CD4-positive, CD25-positive, alpha-beta regulatory T cell (primary cell): ENCODE measurements at regions not wholly inside any gene's neighbourhood (a gene's known extent, or its start where the extent isn't known, plus 50 kb on each side); places are given as distances from the start of the nearest gene placed in this dataset.

Experiments
- ATAC-seq, 2 donors: fragments of 150-1000 bp; cut with Tn5 transposase; one replicate each; pipeline ENCODE4 v1.10.0; 2021; ENCODE audit warnings: low read depth in 2 of 2, moderate number of reproducible peaks in 2 of 2, moderate library complexity in 1 of 2
- DNase-seq, 3 donors: peaks; one replicate each; pipeline versions ENCODE4 v3.0.0 to v3.0.0-alpha.2; 2012 to 2022; ENCODE audit warnings: mixed read lengths in 1 of 3
- H3K27ac ChIP-seq: one replicate; pipeline ENCODE4 v1.7.0; 2013; ENCODE audit warnings: mild to moderate bottlenecking, low read length; ENCODE audit not compliant: insufficient read depth, poor library complexity, severe bottlenecking
- H3K27me3 ChIP-seq: one replicate; pipeline ENCODE4 v1.7.0; 2013; ENCODE audit warnings: low read length; ENCODE audit not compliant: control insufficient read depth, insufficient read depth
- H3K36me3 ChIP-seq: one replicate; pipeline ENCODE4 v1.7.0; 2013; ENCODE audit warnings: mild to moderate bottlenecking, low read length, moderate library complexity; ENCODE audit not compliant: control insufficient read depth, insufficient read depth
- H3K4me1 ChIP-seq: 2 replicates; pipeline ENCODE4 v1.7.0; 2013; ENCODE audit warnings: mild to moderate bottlenecking, low read length; ENCODE audit not compliant: insufficient read depth, control insufficient read depth, poor library complexity, severe bottlenecking
- H3K4me3 ChIP-seq: one replicate; pipeline ENCODE4 v1.7.0; 2013; ENCODE audit warnings: low read depth, mild to moderate bottlenecking, low read length, moderate library complexity
- H3K9me3 ChIP-seq, 2 experiments: 1 replicate in 1 of 2; 2 replicates in 1 of 2; pipeline ENCODE4 v1.7.0; 2013; ENCODE audit warnings: low read length in 2 of 2, mild to moderate bottlenecking in 1 of 2, moderate library complexity in 1 of 2; ENCODE audit not compliant: control insufficient read depth in 2 of 2
- H3K27ac Mint-ChIP-seq, 3 donors: one replicate each; pipeline ENCODE4 v1.8.0; 2020 to 2022; ENCODE audit warnings: mild to moderate bottlenecking in 3 of 3, mixed read lengths in 3 of 3, moderate library complexity in 2 of 3
- H3K27me3 Mint-ChIP-seq: one replicate; pipeline ENCODE4 v1.8.0; 2022; ENCODE audit warnings: mild to moderate bottlenecking, mixed read lengths
- H3K36me3 Mint-ChIP-seq: one replicate; pipeline ENCODE4 v1.8.0; 2020; ENCODE audit warnings: mixed read lengths
- H3K4me1 Mint-ChIP-seq, 4 donors: one replicate each; pipeline ENCODE4 v1.8.0; 2020 to 2022; ENCODE audit warnings: mixed read lengths in 4 of 4, mild to moderate bottlenecking in 1 of 4
- H3K4me3 Mint-ChIP-seq, 4 donors: one replicate each; pipeline ENCODE4 v1.8.0; 2020 to 2022; ENCODE audit warnings: mild to moderate bottlenecking in 4 of 4, mixed read lengths in 4 of 4, moderate library complexity in 3 of 4
- H3K9me3 Mint-ChIP-seq, 7 donors: one replicate each; pipeline ENCODE4 v1.8.0; 2020 to 2022; ENCODE audit warnings: mixed read lengths in 7 of 7, mild to moderate bottlenecking in 3 of 7, moderate library complexity in 2 of 7

DNA sequence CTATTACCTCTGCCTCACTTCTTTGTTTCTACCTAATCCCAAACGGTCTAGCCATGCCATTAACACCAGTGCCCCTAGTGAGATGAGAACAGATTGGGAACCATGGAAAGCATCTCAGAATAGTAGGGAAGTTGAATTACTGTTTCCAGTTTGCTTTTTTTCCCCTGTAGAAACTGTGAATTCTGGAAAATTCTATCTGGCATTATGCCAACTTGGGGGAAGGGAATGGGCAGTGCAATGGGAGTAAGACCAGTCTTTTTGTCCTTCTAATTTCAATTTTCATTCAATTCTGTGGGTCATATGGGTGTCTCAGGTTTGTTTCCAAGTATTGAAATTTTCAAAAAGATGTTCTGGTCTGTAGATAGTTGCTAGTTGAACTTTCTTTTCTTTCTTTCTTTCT, 1666.1 kb downstream of the SLITRK1 start:
- H3K27ac Mint-ChIP-seq, result no peak overlapping the region
- ATAC-seq (no peak), DNase-seq (no peak)
- Histone ChIP-seq H3K27me3 (no peaks in the 10 kb centered on the region), H3K9me3 (peaks cover 0 to 5% of the 10 kb centered on the region in 2 experiments), H3K36me3 (no peaks in the 10 kb centered on the region), H3K4me1 (no peaks in the 10 kb centered on the region), H3K27ac (no peak overlapping the region), H3K4me3 (no peak overlapping the region)
- H3K4me3 Mint-ChIP-seq, result no peak overlapping the region
- no peaks in the 10 kb centered on the region for H3K36me3 Mint-ChIP-seq
- H3K9me3 Mint-ChIP-seq, result peaks cover 2 to 23% (median 11%) of the 10 kb centered on the region in 7 donors
- no peaks in the 10 kb centered on the region for H3K4me1 Mint-ChIP-seq
- H3K27me3 Mint-ChIP-seq, result no peaks in the 10 kb centered on the region

DNA sequence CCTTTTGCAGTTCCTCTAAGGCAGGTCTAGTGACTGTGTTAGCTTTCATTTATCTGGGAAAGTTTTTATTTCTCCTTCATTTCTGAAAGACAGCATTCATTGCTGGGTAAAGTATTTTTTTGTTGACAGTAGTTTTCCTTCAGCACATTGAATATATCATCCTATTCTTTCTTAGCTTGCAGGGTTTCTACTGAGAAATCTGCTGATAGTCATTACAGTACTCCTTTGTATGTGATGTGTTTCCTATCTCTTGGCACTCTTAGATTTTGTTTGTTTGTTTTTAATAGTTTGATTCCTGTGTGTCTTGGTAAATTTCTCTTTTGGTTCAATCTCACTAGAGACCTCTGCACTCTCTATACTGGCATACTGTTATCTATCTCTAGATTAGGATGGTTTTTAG, 1667.9 kb downstream of the SLITRK1 start:
- no peaks in the 10 kb centered on the region for H3K27me3 Mint-ChIP-seq
- no peaks in the 10 kb centered on the region for H3K36me3 Mint-ChIP-seq
- no peak overlapping the region for H3K4me3 Mint-ChIP-seq
- Histone ChIP-seq H3K36me3 (no peaks in the 10 kb centered on the region), H3K9me3 (peaks cover 0 to 8% of the 10 kb centered on the region in 2 experiments), H3K27me3 (no peaks in the 10 kb centered on the region), H3K4me3 (no peak overlapping the region), H3K27ac (no peak overlapping the region), H3K4me1 (no peaks in the 10 kb centered on the region)
- peaks cover 2 to 28% (median 8%) of the 10 kb centered on the region in 7 donors for H3K9me3 Mint-ChIP-seq
- DNase-seq (no peak), ATAC-seq (no peak)
- no peak overlapping the region for H3K27ac Mint-ChIP-seq
- H3K4me1 Mint-ChIP-seq, result no peaks in the 10 kb centered on the region

DNA sequence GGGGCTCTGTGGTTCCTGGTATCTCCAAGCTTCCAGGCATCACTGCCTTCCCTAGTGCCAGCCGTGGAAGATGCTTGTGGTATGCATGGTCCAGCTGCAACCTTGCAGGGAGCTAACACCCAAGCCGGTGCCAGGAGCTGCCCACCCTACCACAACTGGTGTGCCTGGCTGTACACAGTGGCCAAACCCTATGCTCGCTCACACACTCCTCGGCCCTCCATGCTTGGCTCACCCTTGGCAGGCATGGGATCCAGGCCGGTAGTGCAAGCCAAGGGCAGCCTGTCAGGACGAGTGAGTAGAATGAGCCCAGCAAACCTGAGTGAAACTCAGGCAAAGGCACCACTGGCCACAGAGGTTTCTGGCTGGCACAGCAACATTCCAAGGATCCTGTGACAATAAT, 1676.0 kb downstream of the SLITRK1 start:
- Histone ChIP-seq H3K27ac (no peak overlapping the region), H3K4me3 (no peak overlapping the region), H3K4me1 (no peaks in the 10 kb centered on the region), H3K9me3 (peaks cover 0 to 3% of the 10 kb centered on the region in 2 experiments), H3K27me3 (no peaks in the 10 kb centered on the region), H3K36me3 (no peaks in the 10 kb centered on the region)
- no peaks in the 10 kb centered on the region for H3K4me1 Mint-ChIP-seq
- DNase-seq, result no peak
- H3K27me3 Mint-ChIP-seq, result no peaks in the 10 kb centered on the region
- H3K9me3 Mint-ChIP-seq, result peaks cover 0 to 13% (median 7%) of the 10 kb centered on the region in 7 donors
- H3K36me3 Mint-ChIP-seq, result no peaks in the 10 kb centered on the region
- H3K27ac Mint-ChIP-seq, result no peak overlapping the region
- no peak for ATAC-seq
- H3K4me3 Mint-ChIP-seq, result no peak overlapping the region

DNA sequence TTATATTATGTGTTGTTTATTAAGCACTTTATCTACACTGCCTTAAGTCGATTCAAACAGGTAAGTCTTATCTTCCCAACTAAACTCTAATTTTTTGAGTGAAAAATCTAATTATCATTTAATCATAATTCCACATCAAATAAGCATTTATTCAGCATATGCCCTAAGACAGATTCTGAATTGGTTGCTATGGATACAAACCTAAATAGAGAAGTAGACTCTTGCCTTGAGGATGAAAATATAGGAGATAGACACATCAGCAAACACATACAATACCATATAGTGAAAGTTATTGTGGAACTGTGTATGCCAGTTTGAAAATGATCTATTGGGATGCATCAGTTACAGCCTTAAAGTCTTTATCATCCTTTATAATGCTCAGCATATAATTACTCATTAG, 1679.9 kb downstream of the SLITRK1 start:
- H3K9me3 Mint-ChIP-seq, result peaks cover 0 to 24% (median 5%) of the 10 kb centered on the region in 7 donors
- Histone ChIP-seq H3K4me1 (no peaks in the 10 kb centered on the region), H3K36me3 (no peaks in the 10 kb centered on the region), H3K4me3 (no peak overlapping the region), H3K9me3 (no peaks in the 10 kb centered on the region), H3K27ac (no peak overlapping the region), H3K27me3 (no peaks in the 10 kb centered on the region)
- no peaks in the 10 kb centered on the region for H3K27me3 Mint-ChIP-seq
- no peak overlapping the region for H3K4me3 Mint-ChIP-seq
- H3K36me3 Mint-ChIP-seq, result no peaks in the 10 kb centered on the region
- DNase-seq (no peak), ATAC-seq (no peak)
- H3K27ac Mint-ChIP-seq, result no peak overlapping the region
- no peaks in the 10 kb centered on the region for H3K4me1 Mint-ChIP-seq

DNA sequence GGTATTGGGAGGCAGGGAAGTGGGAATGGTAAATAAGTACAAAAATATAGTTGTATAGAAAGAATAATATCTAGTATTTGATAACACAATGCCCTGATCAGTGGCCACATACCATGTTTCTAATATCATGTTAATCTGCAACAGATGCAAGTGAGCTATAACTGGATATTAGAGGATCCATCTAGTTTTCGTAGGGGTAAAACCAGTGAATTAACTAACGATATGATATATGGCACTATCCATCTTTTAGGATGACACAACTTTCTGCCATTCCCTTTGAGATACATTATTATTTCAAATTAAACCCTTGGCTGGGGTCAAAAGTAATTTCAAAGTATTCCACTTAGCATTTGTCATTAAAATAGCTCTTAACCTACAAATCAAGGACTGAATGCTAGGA, 1686.2 kb downstream of the SLITRK1 start:
- Mint-ChIP-seq H3K27me3 (no peaks in the 10 kb centered on the region), H3K36me3 (no peaks in the 10 kb centered on the region), H3K4me3 (no peak overlapping the region), H3K4me1 (no peaks in the 10 kb centered on the region), H3K9me3 (peaks cover 0 to 42% (median 10%) of the 10 kb centered on the region in 7 donors), H3K27ac (no peak overlapping the region)
- Histone ChIP-seq H3K4me3 (no peak overlapping the region), H3K4me1 (no peaks in the 10 kb centered on the region), H3K36me3 (no peaks in the 10 kb centered on the region), H3K9me3 (no peaks in the 10 kb centered on the region), H3K27ac (no peak overlapping the region), H3K27me3 (no peaks in the 10 kb centered on the region)
- no peak for ATAC-seq
- no peak for DNase-seq

DNA sequence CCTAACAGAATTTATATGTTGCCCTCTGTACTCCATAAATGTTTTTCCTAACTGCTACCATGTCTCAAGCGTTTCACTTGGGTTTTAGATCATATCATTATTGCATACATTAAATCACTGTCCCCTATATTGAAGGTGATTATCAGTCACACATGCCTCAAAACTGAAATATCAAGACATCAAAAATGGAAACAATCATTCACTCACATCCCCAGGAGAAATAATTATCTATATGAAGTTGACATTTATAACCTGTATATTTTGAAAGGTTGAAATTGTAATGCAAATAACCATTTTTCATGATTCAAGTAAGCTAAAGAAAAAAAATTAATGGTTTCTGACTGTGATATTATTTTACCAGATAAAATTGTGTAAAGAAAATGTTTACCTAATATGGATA, 1695.0 kb downstream of the SLITRK1 start:
- Histone ChIP-seq H3K27me3 (no peaks in the 10 kb centered on the region), H3K27ac (no peak overlapping the region), H3K4me3 (no peak overlapping the region), H3K9me3 (no peaks in the 10 kb centered on the region), H3K36me3 (no peaks in the 10 kb centered on the region), H3K4me1 (no peaks in the 10 kb centered on the region)
- no peak overlapping the region for H3K27ac Mint-ChIP-seq
- no peak overlapping the region for H3K4me3 Mint-ChIP-seq
- ATAC-seq (no peak), DNase-seq (no peak)
- H3K27me3 Mint-ChIP-seq, result no peaks in the 10 kb centered on the region
- no peaks in the 10 kb centered on the region for H3K4me1 Mint-ChIP-seq
- peaks cover 3 to 34% (median 10%) of the 10 kb centered on the region in 7 donors for H3K9me3 Mint-ChIP-seq
- H3K36me3 Mint-ChIP-seq, result no peaks in the 10 kb centered on the region

DNA sequence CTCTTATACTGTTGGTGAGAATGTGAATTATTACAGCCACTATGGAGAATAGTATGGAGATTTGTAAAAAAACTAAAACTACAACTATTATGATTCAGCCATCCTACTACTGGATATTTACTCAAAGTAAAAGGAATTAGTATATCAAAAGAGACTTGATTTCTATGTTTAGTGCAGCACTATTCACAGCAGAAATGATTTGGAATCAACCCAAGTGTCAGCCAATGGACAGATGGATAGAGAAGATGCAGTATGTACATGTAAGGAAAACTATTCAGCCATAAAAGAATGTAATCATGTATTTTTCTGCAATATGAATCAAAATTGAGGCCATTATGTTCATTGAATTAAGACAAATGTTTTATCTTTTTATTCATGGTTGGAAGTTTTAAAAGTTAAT, 1705.5 kb downstream of the SLITRK1 start:
- no peak overlapping the region for H3K27ac ChIP-seq
- no peak overlapping the region for H3K4me3 ChIP-seq
- no peaks in the 10 kb centered on the region for H3K27me3 ChIP-seq
- H3K4me1 Mint-ChIP-seq, result no peaks in the 10 kb centered on the region
- H3K9me3 Mint-ChIP-seq, result peaks cover 0 to 37% (median 8%) of the 10 kb centered on the region in 7 donors
- no peaks in the 10 kb centered on the region for H3K36me3 ChIP-seq
- H3K27me3 Mint-ChIP-seq, result no peaks in the 10 kb centered on the region
- ATAC-seq (no peak), DNase-seq (no peak)
- no peak overlapping the region for H3K27ac Mint-ChIP-seq
- H3K9me3 ChIP-seq, result no peaks in the 10 kb centered on the region
- no peaks in the 10 kb centered on the region for H3K36me3 Mint-ChIP-seq
- no peak overlapping the region for H3K4me3 Mint-ChIP-seq
- H3K4me1 ChIP-seq, result no peaks in the 10 kb centered on the region

DNA sequence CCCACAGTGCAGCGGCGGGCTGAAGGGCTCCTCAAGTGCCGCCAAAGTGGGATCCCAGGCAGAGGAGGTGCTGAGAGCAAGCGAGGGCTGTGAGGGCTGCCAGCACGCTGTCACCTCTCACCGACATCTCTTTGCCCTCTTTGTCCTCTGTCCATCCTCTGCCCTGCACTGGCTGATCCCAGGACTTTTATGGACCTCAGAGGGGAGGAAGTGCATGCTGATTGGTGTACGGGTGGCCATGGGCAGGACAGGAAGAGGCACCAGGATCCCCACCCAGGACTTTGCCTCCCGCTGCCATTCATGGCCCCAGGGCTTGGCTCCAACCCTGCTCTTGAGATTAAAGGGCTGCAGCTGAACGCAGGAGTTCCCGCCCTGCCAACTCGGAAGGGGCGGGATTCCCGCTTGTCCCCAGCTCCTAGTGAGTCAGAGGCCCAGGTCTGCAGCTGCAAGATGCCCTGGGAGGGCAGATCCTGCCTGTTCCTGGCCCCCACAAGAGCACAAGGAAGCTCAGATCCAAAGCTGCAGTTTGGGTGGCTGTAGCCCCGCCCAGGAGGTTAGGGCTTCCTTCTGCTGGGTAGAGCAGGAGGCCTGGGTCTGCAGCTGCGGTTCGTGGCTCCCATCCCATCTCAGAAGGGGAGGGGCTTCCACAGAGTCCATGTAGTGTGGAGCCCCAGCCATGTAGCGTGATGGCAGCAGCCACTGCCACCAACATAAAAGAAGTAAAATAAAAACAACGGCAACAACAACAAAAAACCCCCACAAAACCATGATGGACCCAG, 1716.7 kb downstream of the SLITRK1 start:
- Mint-ChIP-seq H3K4me1 (no peaks in the 10 kb centered on the region), H3K27me3 (no peaks in the 10 kb centered on the region), H3K36me3 (no peaks in the 10 kb centered on the region), H3K4me3 (no peak overlapping the region), H3K27ac (no peak overlapping the region), H3K9me3 (peaks cover 0 to 40% (median 11%) of the 10 kb centered on the region in 7 donors)
- no peak for DNase-seq
- Histone ChIP-seq H3K27ac (no peak overlapping the region), H3K27me3 (no peaks in the 10 kb centered on the region), H3K4me3 (no peak overlapping the region), H3K36me3 (no peaks in the 10 kb centered on the region), H3K9me3 (peaks cover 0 to 21% of the 10 kb centered on the region in 2 experiments), H3K4me1 (no peaks in the 10 kb centered on the region)
- no peak for ATAC-seq
